Suprapubic skin (tissue), 4 donors: ENCODE measurements at regions not wholly inside any gene's neighbourhood (a gene's known extent, or its start where the extent isn't known, plus 50 kb on each side); places are given as distances from the start of the nearest gene placed in this dataset.

ENCODE experiments used
- DNase-seq, 2 donors: peaks; one replicate each; pipeline ENCODE4 v3.0.0-alpha.2; 2019; ENCODE audit warnings: low spot score in 2 of 2
- H3K27ac ChIP-seq: fragments of 200-600 bp; sonication (generic); one replicate; pipeline ENCODE4 v1.5.1; 2019
- H3K27me3 ChIP-seq: fragments of 200-600 bp; sonication (generic); one replicate; pipeline ENCODE4 v1.5.1; 2019
- H3K36me3 ChIP-seq: fragments of 200-600 bp; sonication (generic); one replicate; pipeline ENCODE4 v1.5.1; 2019
- H3K4me1 ChIP-seq: fragments of 200-600 bp; sonication (generic); one replicate; pipeline ENCODE4 v1.5.1; 2019
- H3K4me3 ChIP-seq: fragments of 200-600 bp; sonication (generic); one replicate; pipeline ENCODE4 v1.5.1; 2019; ENCODE audit warnings: mild to moderate bottlenecking
- H3K9me3 ChIP-seq: fragments of 200-600 bp; sonication (generic); one replicate; pipeline ENCODE4 v1.5.1; 2019
- EP300 ChIP-seq: sonication (generic); formaldehyde crosslinking; IDR thresholded peaks from one replicate; pipeline ENCODE4 v1.6.1; 2017; ENCODE audit warnings: antibody characterized with exemption
- POLR2A ChIP-seq, 2 donors: fragments of 450-650 bp; IDR thresholded peaks; one replicate each; pipeline ENCODE4 v1.6.1; 2017; ENCODE audit warnings: antibody characterized with exemption in 2 of 2, mild to moderate bottlenecking in 2 of 2, moderate library complexity in 2 of 2
- POLR2AphosphoS5 ChIP-seq, 3 donors: sonication (generic); formaldehyde crosslinking; IDR thresholded peaks; one replicate each; pipeline ENCODE4 v1.6.1; 2017; ENCODE audit warnings: antibody characterized with exemption in 3 of 3
- whole genome bisulfite sequencing: methylation state at CpG from one replicate; pipeline ENCODE4 v1.1.5; 2018; 5-methylcytosine and 5-hydroxymethylcytosine counted together
- TF ChIP-seq, protein P1 (sequence below), 2 donors: fragments of 200-600 bp in 1 of 2; fragments of 450-650 bp in 1 of 2; sonication (generic) in 1 of 2; IDR thresholded peaks; one replicate each; pipeline ENCODE4 v1.5.1; 2016 to 2019; ENCODE audit warnings: antibody characterized with exemption in 2 of 2, mild to moderate bottlenecking in 1 of 2, moderate library complexity in 1 of 2

DNA sequence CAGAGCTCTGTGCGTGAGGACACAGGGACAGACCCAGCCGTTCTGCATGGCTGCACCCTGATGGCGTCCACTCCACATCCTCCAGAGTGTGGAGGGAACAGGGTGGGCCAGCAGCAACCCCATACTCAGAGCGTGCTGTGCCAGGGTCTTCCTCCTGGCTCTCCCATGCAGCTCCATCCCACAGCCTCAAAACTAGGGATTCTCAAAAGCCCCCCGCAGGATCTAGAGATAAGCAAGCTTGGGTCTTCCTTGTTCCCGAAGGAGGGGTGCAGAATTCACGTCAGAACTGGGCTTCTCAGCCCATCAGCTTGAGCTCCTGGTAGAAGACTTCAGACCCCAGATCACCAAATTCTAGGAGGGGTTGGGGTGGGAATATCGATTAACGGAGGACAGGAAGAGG, 858.8 kb downstream of the TBC1D22A start:
- DNase-seq, result no peak
- Histone ChIP-seq H3K9me3 (no peaks in the 10 kb centered on the region), H3K27ac (no peak overlapping the region), H3K4me1 (no peaks in the 10 kb centered on the region), H3K4me3 (no peak overlapping the region), H3K36me3 (no peaks in the 10 kb centered on the region), H3K27me3 (peaks cover 37% of the 10 kb centered on the region)
- 75% methylated on average over 9 of the region's 9 CpGs for WGBS
- TF ChIP-seq, protein P1, sequence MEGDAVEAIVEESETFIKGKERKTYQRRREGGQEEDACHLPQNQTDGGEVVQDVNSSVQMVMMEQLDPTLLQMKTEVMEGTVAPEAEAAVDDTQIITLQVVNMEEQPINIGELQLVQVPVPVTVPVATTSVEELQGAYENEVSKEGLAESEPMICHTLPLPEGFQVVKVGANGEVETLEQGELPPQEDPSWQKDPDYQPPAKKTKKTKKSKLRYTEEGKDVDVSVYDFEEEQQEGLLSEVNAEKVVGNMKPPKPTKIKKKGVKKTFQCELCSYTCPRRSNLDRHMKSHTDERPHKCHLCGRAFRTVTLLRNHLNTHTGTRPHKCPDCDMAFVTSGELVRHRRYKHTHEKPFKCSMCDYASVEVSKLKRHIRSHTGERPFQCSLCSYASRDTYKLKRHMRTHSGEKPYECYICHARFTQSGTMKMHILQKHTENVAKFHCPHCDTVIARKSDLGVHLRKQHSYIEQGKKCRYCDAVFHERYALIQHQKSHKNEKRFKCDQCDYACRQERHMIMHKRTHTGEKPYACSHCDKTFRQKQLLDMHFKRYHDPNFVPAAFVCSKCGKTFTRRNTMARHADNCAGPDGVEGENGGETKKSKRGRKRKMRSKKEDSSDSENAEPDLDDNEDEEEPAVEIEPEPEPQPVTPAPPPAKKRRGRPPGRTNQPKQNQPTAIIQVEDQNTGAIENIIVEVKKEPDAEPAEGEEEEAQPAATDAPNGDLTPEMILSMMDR (IDR thresholded peaks at IDR 0.05), result no peak
- TF ChIP-seq EP300 (no peak), POLR2AphosphoS5 (IDR thresholded peaks at IDR 0.05) (no peak), POLR2A (IDR thresholded peaks at IDR 0.05) (no peak)

DNA sequence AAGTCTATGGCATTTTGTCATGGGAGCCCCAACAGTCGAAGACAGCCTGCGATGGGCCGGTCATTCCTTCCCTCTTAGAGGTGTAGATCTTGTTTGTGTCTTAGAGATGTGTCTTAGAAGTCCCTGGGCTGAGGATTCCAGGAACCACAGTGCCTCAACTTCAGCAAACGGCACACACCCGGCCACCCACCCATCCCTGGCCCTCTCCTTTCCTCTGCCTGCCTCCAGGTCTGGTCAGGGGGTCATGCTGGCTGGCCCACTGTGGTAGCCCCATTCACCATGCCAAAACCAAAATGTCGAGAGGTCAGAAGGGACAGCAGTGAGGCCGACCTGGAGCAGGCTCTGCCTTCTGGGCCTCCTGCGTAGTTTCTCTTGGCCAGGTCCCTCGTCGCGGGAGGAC, 857.9 kb downstream of the TBC1D22A start:
- no peaks in the 10 kb centered on the region for H3K36me3 ChIP-seq
- H3K4me3 ChIP-seq, result no peak overlapping the region
- TF ChIP-seq, protein P1 (IDR thresholded peaks at IDR 0.05), result no peak
- TF ChIP-seq POLR2AphosphoS5 (IDR thresholded peaks at IDR 0.05), result no peak
- TF ChIP-seq POLR2A (IDR thresholded peaks at IDR 0.05), result no peak
- no peak for TF ChIP-seq EP300
- WGBS, result 90% methylated on average over 11 of the region's 11 CpGs
- H3K4me1 ChIP-seq, result no peaks in the 10 kb centered on the region
- H3K9me3 ChIP-seq, result no peaks in the 10 kb centered on the region
- H3K27ac ChIP-seq, result no peak overlapping the region
- DNase-seq, result peak in 1 of 2 donors; percentile 74
- H3K27me3 ChIP-seq, result peaks cover 28% of the 10 kb centered on the region

- TF ChIP-seq, protein P1 (IDR thresholded peaks at IDR 0.05), result no peak
- TF ChIP-seq POLR2A (IDR thresholded peaks at IDR 0.05) (no peak), EP300 (no peak), POLR2AphosphoS5 (IDR thresholded peaks at IDR 0.05) (no peak)
- no peak overlapping the region for H3K4me3 ChIP-seq
- no peak overlapping the region for H3K27ac ChIP-seq
- H3K4me1 ChIP-seq, result no peaks in the 10 kb centered on the region
- DNase-seq, result peak in 1 of 2 donors; percentile 65
- H3K9me3 ChIP-seq, result no peaks in the 10 kb centered on the region
- WGBS, result 80% methylated on average over 11 of the region's 11 CpGs
- H3K36me3 ChIP-seq, result no peaks in the 10 kb centered on the region
- peaks cover 27% of the 10 kb centered on the region for H3K27me3 ChIP-seq
These were observed 857.2 kb downstream of the TBC1D22A start for GRCh38 chr22:47619631-47620030.

- no peak for TF ChIP-seq POLR2AphosphoS5 (IDR thresholded peaks at IDR 0.05)
- no peak for TF ChIP-seq EP300
- TF ChIP-seq POLR2A (IDR thresholded peaks at IDR 0.05), result no peak
- TF ChIP-seq, protein P1 (IDR thresholded peaks at IDR 0.05), result no peak
- Histone ChIP-seq H3K27ac (no peak overlapping the region), H3K9me3 (no peaks in the 10 kb centered on the region), H3K4me3 (no peak overlapping the region), H3K27me3 (peaks cover 22% of the 10 kb centered on the region), H3K36me3 (no peaks in the 10 kb centered on the region), H3K4me1 (no peaks in the 10 kb centered on the region)
- peak in 1 of 2 donors; percentile 68 for DNase-seq
- WGBS, result 40% methylated on average over 22 of the region's 23 CpGs
These were observed 855.9 kb downstream of the TBC1D22A start for GRCh38 chr22:47618180-47619010.

GRCh38 chr22:47617186-47617585, 854.7 kb downstream of the TBC1D22A start:
- TF ChIP-seq, protein P1 (IDR thresholded peaks at IDR 0.05), result no peak
- no peak for TF ChIP-seq POLR2AphosphoS5 (IDR thresholded peaks at IDR 0.05)
- TF ChIP-seq POLR2A (IDR thresholded peaks at IDR 0.05), result no peak
- no peak for TF ChIP-seq EP300
- no peaks in the 10 kb centered on the region for H3K36me3 ChIP-seq
- no peak overlapping the region for H3K4me3 ChIP-seq
- DNase-seq, result no peak
- no peak overlapping the region for H3K27ac ChIP-seq
- WGBS, result 87% methylated on average over 3 of the region's 3 CpGs
- peaks cover 10% of the 10 kb centered on the region for H3K27me3 ChIP-seq
- no peaks in the 10 kb centered on the region for H3K4me1 ChIP-seq
- no peaks in the 10 kb centered on the region for H3K9me3 ChIP-seq
